ENCODE measurements at regions not wholly inside any gene's neighbourhood (a gene's known extent, or its start where the extent isn't known, plus 50 kb on each side); places are given as distances from the start of the nearest gene placed in this dataset.

- Histone ChIP-seq H3K4me1 (ENCODE audit: control insufficient read depth, insufficient read depth, low read length) (no peaks in the 10 kb centered on the region), H3K27me3 (ENCODE audit: control insufficient read depth, insufficient read depth, low read length) (no peaks in the 10 kb centered on the region), H3K9ac (ENCODE audit: low read depth, low read length) (no peak overlapping the region), H3K9me3 (ENCODE audit: control insufficient read depth, insufficient read depth, low read length) (no peaks in the 10 kb centered on the region), H3K36me3 (ENCODE audit: control insufficient read depth, insufficient read depth, low read length) (no peaks in the 10 kb centered on the region), H3K4me3 (ENCODE audit: low read depth, low read length) (no peak overlapping the region)
These were observed 99.2 kb downstream of the ARF6 start for GRCh38 chr14:49992036-49992435.

DNA sequence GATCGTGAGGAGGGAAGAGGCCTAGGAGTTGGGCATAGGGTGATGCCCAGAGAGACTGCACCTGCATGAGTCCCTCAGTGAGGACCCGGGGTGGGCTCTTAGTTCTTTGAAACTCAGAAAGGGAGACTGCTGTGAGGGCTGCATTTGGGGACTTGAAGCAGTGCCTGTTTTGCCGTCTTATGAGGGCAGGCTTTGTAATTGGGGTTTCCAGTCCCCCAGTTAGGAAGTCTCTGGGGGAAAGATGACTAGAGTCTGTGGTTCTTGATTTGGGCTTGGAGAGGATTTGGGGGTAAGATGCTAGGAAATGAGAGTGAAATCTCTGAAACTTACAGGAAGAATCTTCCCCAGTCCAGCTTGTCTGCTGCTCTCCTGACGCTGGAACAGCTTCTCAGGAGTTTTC, 99.6 kb downstream of the ARF6 start:
- Histone ChIP-seq H3K27me3 (ENCODE audit: control insufficient read depth, insufficient read depth, low read length) (no peaks in the 10 kb centered on the region), H3K9ac (ENCODE audit: low read depth, low read length) (no peak overlapping the region), H3K36me3 (ENCODE audit: control insufficient read depth, insufficient read depth, low read length) (no peaks in the 10 kb centered on the region), H3K9me3 (ENCODE audit: control insufficient read depth, insufficient read depth, low read length) (no peaks in the 10 kb centered on the region), H3K4me3 (ENCODE audit: low read depth, low read length) (no peak overlapping the region), H3K4me1 (ENCODE audit: control insufficient read depth, insufficient read depth, low read length) (no peaks in the 10 kb centered on the region)

DNA sequence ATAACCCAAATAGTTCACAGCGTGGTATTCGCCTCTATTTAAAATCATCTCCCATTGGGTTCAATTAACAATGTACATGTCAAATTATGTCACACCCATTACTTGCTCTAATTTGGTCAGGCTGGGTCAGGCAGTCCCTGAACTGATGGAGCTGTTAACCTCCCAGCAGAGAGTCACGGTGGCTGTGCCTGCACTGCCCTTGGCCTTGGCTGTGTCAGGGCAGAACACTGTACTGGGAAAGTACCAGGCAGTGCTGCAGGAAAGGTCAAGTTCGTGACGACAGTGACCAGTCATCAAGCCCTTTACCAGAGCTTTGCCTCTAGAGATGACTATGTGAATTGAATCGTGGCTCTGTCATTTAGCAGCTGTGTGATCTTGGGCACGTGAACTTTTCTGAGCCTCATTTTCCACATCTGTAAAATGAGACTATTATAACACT, 100.0 kb downstream of the ARF6 start:
- Histone ChIP-seq H3K9me3 (ENCODE audit: control insufficient read depth, insufficient read depth, low read length) (no peaks in the 10 kb centered on the region), H3K27me3 (ENCODE audit: control insufficient read depth, insufficient read depth, low read length) (no peaks in the 10 kb centered on the region), H3K9ac (ENCODE audit: low read depth, low read length) (no peak overlapping the region), H3K4me3 (ENCODE audit: low read depth, low read length) (no peak overlapping the region), H3K36me3 (ENCODE audit: control insufficient read depth, insufficient read depth, low read length) (no peaks in the 10 kb centered on the region), H3K4me1 (ENCODE audit: control insufficient read depth, insufficient read depth, low read length) (no peaks in the 10 kb centered on the region)

DNA sequence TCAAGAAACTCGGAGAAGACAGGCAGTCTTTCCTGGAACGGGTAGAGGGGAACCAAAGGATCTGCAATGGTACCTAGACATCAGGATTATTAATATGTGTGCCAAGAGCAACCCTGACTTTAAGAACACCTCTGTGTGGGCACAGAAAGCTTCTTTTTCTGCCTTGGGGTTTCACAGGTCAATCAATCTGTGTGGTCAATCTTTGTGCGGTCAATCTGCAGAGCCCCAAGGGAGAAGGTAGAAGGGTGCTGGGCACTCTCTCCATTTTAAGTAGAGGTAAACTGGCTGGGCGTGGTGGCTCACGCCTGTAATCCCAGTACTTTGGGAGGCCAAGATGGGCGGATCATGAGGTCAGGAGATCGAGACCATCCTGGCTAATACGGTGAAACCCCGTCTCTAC, 100.7 kb downstream of the ARF6 start:
- H3K4me3 ChIP-seq (ENCODE audit: low read depth, low read length), result no peak overlapping the region
- no peaks in the 10 kb centered on the region for H3K4me1 ChIP-seq (ENCODE audit: control insufficient read depth, insufficient read depth, low read length)
- H3K36me3 ChIP-seq (ENCODE audit: control insufficient read depth, insufficient read depth, low read length), result no peaks in the 10 kb centered on the region
- no peaks in the 10 kb centered on the region for H3K9me3 ChIP-seq (ENCODE audit: control insufficient read depth, insufficient read depth, low read length)
- no peak overlapping the region for H3K9ac ChIP-seq (ENCODE audit: low read depth, low read length)
- no peaks in the 10 kb centered on the region for H3K27me3 ChIP-seq (ENCODE audit: control insufficient read depth, insufficient read depth, low read length)

DNA sequence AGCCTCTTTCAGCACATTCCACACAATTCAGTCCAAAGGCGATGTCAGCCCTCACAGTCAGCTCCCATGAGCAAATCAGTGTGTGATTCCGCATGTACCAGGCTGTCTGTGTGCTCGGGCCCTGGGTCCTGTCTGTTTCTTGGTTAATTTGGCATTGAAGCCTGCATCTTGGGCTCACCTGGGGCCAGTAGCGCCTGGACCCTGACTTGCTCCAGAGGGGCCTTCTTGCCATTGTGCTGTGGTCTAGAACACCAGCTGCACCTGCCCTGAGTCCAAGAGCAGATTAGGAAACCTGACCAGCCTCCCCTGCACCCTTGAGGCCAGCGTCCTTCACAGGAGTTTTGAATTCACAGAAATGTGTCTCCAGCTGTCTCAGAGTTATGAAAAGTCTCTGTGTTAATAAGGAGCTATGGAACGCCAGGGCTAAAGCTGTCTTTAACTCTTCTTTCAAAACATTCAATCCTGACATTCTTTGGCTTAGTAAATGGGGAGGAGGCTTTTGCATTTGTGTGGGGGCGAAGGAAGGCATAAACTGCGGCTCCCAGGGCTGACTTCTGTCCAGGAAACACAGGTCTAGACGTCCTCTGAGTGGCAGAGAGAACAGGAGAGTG, 102.2 kb downstream of the ARF6 start:
- H3K36me3 ChIP-seq (ENCODE audit: control insufficient read depth, insufficient read depth, low read length), result no peaks in the 10 kb centered on the region
- no peak overlapping the region for H3K4me3 ChIP-seq (ENCODE audit: low read depth, low read length)
- H3K27me3 ChIP-seq (ENCODE audit: control insufficient read depth, insufficient read depth, low read length), result no peaks in the 10 kb centered on the region
- no peak overlapping the region for H3K9ac ChIP-seq (ENCODE audit: low read depth, low read length)
- H3K4me1 ChIP-seq (ENCODE audit: control insufficient read depth, insufficient read depth, low read length), result peaks cover 6% of the 10 kb centered on the region
- H3K9me3 ChIP-seq (ENCODE audit: control insufficient read depth, insufficient read depth, low read length), result no peaks in the 10 kb centered on the region

DNA sequence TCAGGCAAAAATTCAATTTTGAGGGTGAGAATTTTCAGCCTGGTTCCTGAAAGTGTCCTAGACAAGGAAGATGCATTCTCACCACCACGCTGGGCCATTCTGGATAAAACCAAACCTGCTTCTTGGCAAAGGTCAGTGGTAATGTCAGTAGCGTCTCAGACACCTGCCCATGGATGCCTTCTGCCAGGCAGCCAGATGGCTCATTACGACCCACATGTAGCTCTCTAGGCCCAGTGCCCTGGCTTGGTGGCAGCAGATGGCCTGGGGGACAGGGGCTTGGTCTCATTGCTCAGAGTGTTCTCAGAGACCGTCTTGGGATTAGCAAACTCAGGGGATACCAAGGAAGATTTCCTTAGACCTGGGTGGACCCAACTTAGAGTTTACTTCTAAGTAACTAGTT, 105.1 kb downstream of the ARF6 start:
- Histone ChIP-seq H3K4me1 (ENCODE audit: control insufficient read depth, insufficient read depth, low read length) (peaks cover 19% of the 10 kb centered on the region), H3K36me3 (ENCODE audit: control insufficient read depth, insufficient read depth, low read length) (no peaks in the 10 kb centered on the region), H3K27me3 (ENCODE audit: control insufficient read depth, insufficient read depth, low read length) (peaks cover 18% of the 10 kb centered on the region), H3K9ac (ENCODE audit: low read depth, low read length) (no peak overlapping the region), H3K4me3 (ENCODE audit: low read depth, low read length) (no peak overlapping the region), H3K9me3 (ENCODE audit: control insufficient read depth, insufficient read depth, low read length) (no peaks in the 10 kb centered on the region)

DNA sequence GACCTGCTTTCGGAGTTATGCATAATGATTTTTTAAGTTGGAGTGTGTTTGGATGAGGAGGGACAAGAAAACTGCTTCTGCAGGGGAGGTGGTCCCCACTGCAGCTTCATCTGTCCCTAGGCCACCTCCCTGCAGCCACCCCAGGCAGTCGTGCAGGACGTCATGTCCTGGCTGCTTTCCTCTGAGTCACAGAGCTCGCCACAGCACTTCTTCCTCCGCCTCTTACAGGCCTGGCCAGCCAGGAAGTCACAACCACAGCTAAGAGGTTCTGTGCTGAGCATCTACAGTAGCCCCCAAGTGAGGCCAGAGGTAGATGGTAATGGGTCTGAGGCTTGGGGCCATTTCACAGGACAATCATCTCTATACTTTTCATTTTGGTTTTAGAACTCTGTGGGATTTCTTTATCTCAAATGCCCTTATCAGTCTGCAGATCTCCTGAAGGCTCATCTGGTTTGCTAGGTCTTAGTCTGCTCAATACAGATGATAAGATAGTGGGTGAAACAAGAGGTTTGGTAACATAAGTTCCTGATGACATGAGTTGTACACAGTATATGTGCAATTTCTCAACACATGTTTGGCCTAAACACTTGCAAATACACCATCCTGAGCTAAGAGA, 106.4 kb downstream of the ARF6 start:
- peaks cover 26% of the 10 kb centered on the region for H3K27me3 ChIP-seq (ENCODE audit: control insufficient read depth, insufficient read depth, low read length)
- peaks cover 19% of the 10 kb centered on the region for H3K4me1 ChIP-seq (ENCODE audit: control insufficient read depth, insufficient read depth, low read length)
- H3K9me3 ChIP-seq (ENCODE audit: control insufficient read depth, insufficient read depth, low read length), result no peaks in the 10 kb centered on the region
- H3K36me3 ChIP-seq (ENCODE audit: control insufficient read depth, insufficient read depth, low read length), result no peaks in the 10 kb centered on the region
- H3K4me3 ChIP-seq (ENCODE audit: low read depth, low read length), result no peak overlapping the region
- no peak overlapping the region for H3K9ac ChIP-seq (ENCODE audit: low read depth, low read length)

DNA sequence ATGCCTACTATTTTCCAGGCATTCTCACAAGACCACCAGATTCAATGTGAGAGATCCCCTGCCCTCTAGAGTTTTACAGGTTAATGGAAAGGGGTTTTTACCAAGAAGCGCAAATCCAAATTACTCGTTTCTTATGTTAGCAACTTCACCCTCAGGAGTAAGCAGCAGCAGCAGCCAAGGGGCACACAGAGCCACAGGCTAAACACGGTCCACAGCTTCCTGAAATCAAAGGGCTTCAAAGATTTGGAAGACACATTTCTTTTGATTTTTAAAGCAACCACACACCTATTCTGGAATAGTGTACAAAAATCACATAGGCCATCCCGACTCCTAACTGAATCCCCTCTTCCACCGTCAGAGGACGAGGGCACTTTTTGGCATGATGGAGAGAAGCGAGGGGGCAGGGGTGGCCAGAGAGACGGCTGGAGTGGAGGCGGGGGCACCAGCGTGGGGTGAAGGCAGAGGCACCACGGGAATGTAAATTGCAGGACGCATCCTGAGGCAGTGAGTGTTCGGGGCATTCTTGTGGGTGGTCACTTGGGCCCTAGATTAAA, 107.0 kb downstream of the ARF6 start:
- H3K4me3 ChIP-seq (ENCODE audit: low read depth, low read length), result peak overlapping the region; percentile 8
- H3K4me1 ChIP-seq (ENCODE audit: control insufficient read depth, insufficient read depth, low read length), result peaks cover 19% of the 10 kb centered on the region

GRCh38 chr14:50000380-50001150, 107.7 kb downstream of the ARF6 start:
- H3K9me3 ChIP-seq (ENCODE audit: control insufficient read depth, insufficient read depth, low read length), result no peaks in the 10 kb centered on the region
- H3K27me3 ChIP-seq (ENCODE audit: control insufficient read depth, insufficient read depth, low read length), result peaks cover 34% of the 10 kb centered on the region
- H3K9ac ChIP-seq (ENCODE audit: low read depth, low read length), result peak overlapping the region; percentile 3
- no peaks in the 10 kb centered on the region for H3K36me3 ChIP-seq (ENCODE audit: control insufficient read depth, insufficient read depth, low read length)
- peak overlapping the region; percentile 8 for H3K4me3 ChIP-seq (ENCODE audit: low read depth, low read length)
- peaks cover 19% of the 10 kb centered on the region for H3K4me1 ChIP-seq (ENCODE audit: control insufficient read depth, insufficient read depth, low read length)

More for the DNA sequence above, 107.0 kb downstream of the ARF6 start:
- no peaks in the 10 kb centered on the region for H3K9me3 ChIP-seq (ENCODE audit: control insufficient read depth, insufficient read depth, low read length)
- peak overlapping the region; percentile 3 for H3K9ac ChIP-seq (ENCODE audit: low read depth, low read length)
- H3K27me3 ChIP-seq (ENCODE audit: control insufficient read depth, insufficient read depth, low read length), result peaks cover 32% of the 10 kb centered on the region
- no peaks in the 10 kb centered on the region for H3K36me3 ChIP-seq (ENCODE audit: control insufficient read depth, insufficient read depth, low read length)

DNA sequence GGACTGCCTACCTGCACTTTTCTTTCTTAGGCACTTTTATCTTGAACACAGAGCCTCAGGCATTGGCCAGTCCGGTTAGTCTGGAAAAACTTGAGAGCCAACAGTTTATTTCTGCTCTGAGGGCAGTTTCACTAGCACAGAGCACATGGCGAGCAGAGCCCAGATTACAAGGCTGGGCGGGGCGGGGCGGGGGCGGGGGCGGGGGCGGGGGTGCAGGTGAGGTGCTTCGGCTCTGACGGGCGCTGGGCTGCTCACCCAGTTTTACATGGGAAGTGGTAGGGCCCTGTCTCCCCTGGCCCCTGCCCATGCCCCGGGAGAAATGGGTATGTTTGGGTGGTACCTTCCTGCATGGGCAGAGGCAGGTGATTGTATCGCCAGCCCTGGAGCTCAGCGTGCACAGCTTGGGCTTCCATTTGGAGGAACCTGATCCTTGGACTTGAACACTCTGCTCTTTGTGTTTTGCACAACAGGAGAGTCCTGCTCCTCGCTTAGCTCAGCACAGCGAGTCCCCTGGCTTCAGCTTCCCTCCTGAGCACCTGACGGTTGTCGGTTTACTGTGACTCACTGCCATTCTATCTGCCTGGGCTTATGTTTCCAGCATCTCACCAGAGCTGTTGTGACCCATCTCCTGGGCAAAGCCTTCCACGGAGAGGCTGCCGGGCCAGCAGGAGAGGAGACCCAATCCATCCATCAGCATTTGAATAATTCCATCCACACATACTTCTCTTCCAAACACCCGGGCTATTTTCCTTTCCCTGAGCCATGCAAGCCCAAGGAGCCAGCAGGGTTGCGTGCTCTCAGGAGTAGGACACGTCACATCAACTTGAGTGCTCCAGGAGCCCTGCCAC, 108.5 kb downstream of the ARF6 start:
- Histone ChIP-seq H3K9me3 (ENCODE audit: control insufficient read depth, insufficient read depth, low read length) (no peaks in the 10 kb centered on the region), H3K36me3 (ENCODE audit: control insufficient read depth, insufficient read depth, low read length) (no peaks in the 10 kb centered on the region), H3K9ac (ENCODE audit: low read depth, low read length) (no peak overlapping the region), H3K4me1 (ENCODE audit: control insufficient read depth, insufficient read depth, low read length) (peaks cover 19% of the 10 kb centered on the region), H3K4me3 (ENCODE audit: low read depth, low read length) (peak overlapping the region; percentile 19), H3K27me3 (ENCODE audit: control insufficient read depth, insufficient read depth, low read length) (peaks cover 34% of the 10 kb centered on the region)

Measured in iPS-15b (cell line).